HUES48 (cell line): ENCODE measurements at regions not wholly inside any gene's neighbourhood (a gene's known extent, or its start where the extent isn't known, plus 50 kb on each side); places are given as distances from the start of the nearest gene placed in this dataset.
"Not testable (repeated sequence)": the region's sequence is repeated elsewhere in the genome, so short reads cannot be mapped to it uniquely, and the experiment has no call there.

Source experiments
- H3K27ac ChIP-seq: one replicate; pipeline ENCODE4 v1.7.0; 2013; ENCODE audit warnings: low read depth, low read length, inconsistent platforms
- H3K27me3 ChIP-seq: 2 replicates; pipeline ENCODE4 v1.6.1; 2013; ENCODE audit warnings: mild to moderate bottlenecking, low read length; ENCODE audit not compliant: control insufficient read depth, insufficient read depth
- H3K36me3 ChIP-seq: 2 replicates; pipeline ENCODE4 v1.6.1; 2013; ENCODE audit warnings: low read length; ENCODE audit not compliant: control insufficient read depth, insufficient read depth
- H3K4me1 ChIP-seq: 2 replicates; pipeline ENCODE4 v1.6.1; 2013; ENCODE audit warnings: mild to moderate bottlenecking, low read length; ENCODE audit not compliant: control insufficient read depth, insufficient read depth
- H3K4me3 ChIP-seq: 2 replicates; pipeline ENCODE4 v1.5.1; 2013; ENCODE audit warnings: mild to moderate bottlenecking, low read depth, low read length
- H3K9ac ChIP-seq: 2 replicates; pipeline ENCODE4 v1.6.1; 2013; ENCODE audit warnings: mild to moderate bottlenecking, low read depth, low read length, moderate library complexity
- H3K9me3 ChIP-seq: 2 replicates; pipeline ENCODE4 v1.6.1; 2013; ENCODE audit warnings: low read length; ENCODE audit not compliant: control insufficient read depth, insufficient read depth

DNA sequence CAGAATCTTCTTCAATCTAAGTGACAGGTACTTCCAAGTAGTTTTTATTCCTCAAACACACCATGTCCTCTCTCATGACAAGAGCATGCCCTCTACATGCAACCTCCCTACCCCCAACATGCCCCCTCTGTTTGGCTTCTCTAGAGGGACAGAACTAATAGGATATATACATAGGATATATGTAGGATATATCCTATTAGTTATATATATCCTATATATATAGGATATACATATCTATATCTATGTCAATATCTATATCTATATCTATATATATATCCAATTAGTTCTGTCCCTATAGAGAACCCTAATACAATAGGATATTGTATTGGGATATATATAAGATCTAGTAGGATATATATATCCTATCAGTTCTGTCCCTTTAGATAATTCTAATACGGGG lies 701.9 kb upstream of the MIR17HG start:
- no peaks in the 10 kb centered on the region for H3K36me3 ChIP-seq
- no peaks in the 10 kb centered on the region for H3K4me1 ChIP-seq
- H3K27me3 ChIP-seq = no peaks in the 10 kb centered on the region
- peaks cover 6% of the 10 kb centered on the region for H3K9me3 ChIP-seq
- no peak overlapping the region for H3K4me3 ChIP-seq
- H3K27ac ChIP-seq = no peak overlapping the region
- no peak overlapping the region for H3K9ac ChIP-seq

DNA sequence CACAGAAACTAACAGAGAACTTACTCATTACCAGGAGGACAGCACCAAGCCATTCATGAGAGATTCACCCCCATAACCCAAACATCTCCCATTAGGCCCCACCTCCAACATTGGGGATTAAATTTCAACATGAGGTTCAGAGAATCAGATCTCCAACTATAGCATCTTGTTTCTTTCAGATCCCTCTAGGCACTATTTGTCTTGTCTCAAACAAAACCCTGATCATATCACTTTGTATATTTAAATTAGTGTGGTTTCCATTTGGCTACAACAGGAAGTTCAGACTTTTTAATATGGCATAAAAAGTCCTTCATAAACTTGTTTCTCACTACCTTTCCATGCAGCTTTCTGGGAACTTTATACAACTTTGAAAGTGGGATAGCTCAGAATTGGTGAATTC lies 699.0 kb upstream of the MIR17HG start:
- Histone ChIP-seq H3K9ac (no peak overlapping the region), H3K36me3 (no peaks in the 10 kb centered on the region), H3K9me3 (peaks cover 23% of the 10 kb centered on the region), H3K4me3 (no peak overlapping the region), H3K27me3 (no peaks in the 10 kb centered on the region), H3K27ac (no peak overlapping the region), H3K4me1 (no peaks in the 10 kb centered on the region)

DNA sequence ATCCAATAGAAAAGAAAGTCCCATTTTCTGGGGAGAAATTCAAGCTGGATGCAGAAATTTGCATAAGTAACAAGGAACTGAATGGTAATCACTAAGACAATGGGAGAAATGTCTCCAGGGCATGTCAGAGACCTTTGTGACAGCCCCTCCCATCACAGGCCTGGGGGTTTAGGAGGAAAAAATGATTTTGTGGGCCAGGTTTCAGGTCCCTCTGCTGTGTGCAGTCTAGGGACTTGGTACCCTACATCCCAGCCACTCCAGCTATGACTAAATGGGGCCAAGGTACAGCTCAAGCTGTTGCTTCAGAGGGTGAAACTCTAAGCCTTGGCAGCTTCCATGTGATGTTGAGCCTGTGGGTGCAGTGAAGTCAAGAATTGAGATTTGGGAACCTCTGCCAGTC lies 695.5 kb upstream of the MIR17HG start:
- no peaks in the 10 kb centered on the region for H3K27me3 ChIP-seq
- no peak overlapping the region for H3K27ac ChIP-seq
- no peak overlapping the region for H3K4me3 ChIP-seq
- H3K4me1 ChIP-seq = no peaks in the 10 kb centered on the region
- H3K9me3 ChIP-seq = peaks cover 18% of the 10 kb centered on the region
- H3K9ac ChIP-seq = no peak overlapping the region
- no peaks in the 10 kb centered on the region for H3K36me3 ChIP-seq

DNA sequence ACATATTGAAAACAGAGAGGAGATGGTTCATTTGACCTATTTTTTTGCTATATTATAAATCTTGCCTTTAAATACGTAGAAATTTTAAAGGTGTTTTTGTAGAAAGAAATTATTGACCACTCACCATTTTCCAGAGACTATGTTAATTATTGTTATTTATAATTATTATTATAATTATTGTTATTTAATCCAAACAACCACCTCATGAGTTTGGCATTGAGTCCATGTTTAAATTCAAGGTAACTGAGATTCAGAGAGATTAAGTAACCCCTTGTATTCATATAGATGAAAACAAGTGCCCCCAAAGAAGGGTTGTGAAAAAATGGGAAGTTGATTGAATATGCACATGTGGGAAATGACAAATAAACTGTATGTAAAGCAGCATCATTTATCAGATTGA lies 692.5 kb upstream of the MIR17HG start:
- Histone ChIP-seq H3K36me3 (no peaks in the 10 kb centered on the region), H3K4me1 (no peaks in the 10 kb centered on the region), H3K9me3 (peaks cover 18% of the 10 kb centered on the region), H3K27me3 (no peaks in the 10 kb centered on the region), H3K9ac (no peak overlapping the region), H3K27ac (no peak overlapping the region), H3K4me3 (no peak overlapping the region)

DNA sequence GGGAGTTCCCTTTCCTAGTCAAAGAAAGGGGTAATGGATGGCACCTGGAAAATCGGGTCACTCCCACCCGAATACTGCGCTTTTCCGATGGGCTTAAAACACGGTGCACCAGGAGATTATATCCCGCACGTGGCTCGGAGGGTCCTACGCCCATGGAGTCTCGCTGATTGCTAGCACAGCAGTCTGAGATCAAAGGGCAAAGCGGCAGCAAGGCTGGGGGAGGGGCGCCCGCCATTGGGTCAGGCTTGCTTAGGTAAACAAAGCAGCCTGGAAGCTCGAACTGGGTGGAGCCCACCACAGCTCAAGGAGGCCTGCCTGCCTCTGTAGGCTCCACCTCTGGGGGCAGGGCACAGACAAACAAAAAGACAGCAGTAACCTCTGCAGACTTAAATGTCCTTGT lies 683.3 kb upstream of the MIR17HG start:
- not testable (repeated sequence) for H3K27ac ChIP-seq, H3K4me1 ChIP-seq, H3K9ac ChIP-seq

DNA sequence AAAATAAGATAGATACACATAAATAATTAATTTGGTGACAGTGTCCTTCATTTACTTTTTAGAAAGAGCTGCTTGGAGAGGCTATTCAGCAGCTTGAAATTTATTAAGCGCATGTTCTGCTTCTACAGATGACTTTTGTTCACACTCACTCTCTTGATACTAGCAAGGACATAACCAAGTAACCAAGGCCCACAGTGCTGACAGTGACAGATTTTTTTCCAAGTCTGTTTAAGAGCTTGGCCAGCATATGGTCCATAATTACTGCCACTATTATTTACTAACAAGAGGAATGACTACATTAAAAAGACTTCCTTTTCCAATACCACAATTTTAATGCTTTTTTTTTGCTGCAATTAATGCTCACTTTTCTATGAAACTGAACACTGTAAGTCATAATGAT lies 673.7 kb upstream of the MIR17HG start:
- Histone ChIP-seq H3K9ac (no peak overlapping the region), H3K36me3 (no peaks in the 10 kb centered on the region), H3K9me3 (no peaks in the 10 kb centered on the region), H3K27ac (no peak overlapping the region), H3K4me1 (no peaks in the 10 kb centered on the region), H3K4me3 (no peak overlapping the region), H3K27me3 (no peaks in the 10 kb centered on the region)

More for the DNA sequence above, 683.3 kb upstream of the MIR17HG start:
- not testable (repeated sequence) for H3K27me3 ChIP-seq, H3K9me3 ChIP-seq, H3K4me3 ChIP-seq, H3K36me3 ChIP-seq

DNA sequence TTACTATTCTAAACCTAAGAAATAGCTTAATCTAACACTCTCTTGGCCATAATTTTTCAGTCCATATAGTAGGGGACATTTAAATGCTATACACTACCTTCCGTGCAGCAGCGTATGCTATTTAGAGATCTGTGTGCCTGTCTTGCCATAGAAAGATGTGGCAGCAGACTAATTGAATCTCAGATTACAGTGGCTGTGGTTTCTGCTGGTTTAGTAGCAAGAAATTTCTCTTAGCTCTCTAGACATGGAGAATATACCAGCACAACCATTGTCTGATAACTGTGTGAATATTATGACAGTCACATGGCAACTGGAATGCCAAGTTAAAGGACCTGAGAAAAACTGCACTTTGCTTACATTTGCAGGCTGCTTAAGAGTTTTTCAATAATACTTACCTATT lies 672.4 kb upstream of the MIR17HG start:
- Histone ChIP-seq H3K4me3 (no peak overlapping the region), H3K36me3 (no peaks in the 10 kb centered on the region), H3K9ac (no peak overlapping the region), H3K4me1 (no peaks in the 10 kb centered on the region), H3K27me3 (no peaks in the 10 kb centered on the region), H3K9me3 (no peaks in the 10 kb centered on the region), H3K27ac (no peak overlapping the region)

DNA sequence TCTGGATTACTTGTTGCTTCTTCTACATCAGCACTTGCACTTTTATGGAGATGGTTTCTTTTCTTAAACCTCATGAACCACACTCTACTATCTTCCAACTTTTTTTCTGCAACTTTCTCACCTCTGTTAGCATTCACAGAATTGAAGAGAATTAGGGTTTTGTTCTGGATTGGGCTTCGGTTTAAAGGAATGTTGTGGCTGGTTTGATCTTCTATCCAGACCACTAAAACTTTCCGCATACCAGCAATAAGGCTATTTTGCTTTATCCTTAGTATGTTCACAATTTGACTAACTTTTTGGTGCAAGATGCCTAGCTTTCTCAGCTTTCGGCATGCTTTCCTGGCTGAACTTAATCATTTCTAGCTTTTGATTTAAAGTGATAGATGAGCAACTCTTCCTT lies 666.7 kb upstream of the MIR17HG start:
- no peaks in the 10 kb centered on the region for H3K36me3 ChIP-seq
- no peak overlapping the region for H3K27ac ChIP-seq
- H3K9ac ChIP-seq = no peak overlapping the region
- H3K4me3 ChIP-seq = no peak overlapping the region
- no peaks in the 10 kb centered on the region for H3K9me3 ChIP-seq
- peaks cover 2% of the 10 kb centered on the region; the same call in 1 of the 2 replicates for H3K4me1 ChIP-seq
- no peaks in the 10 kb centered on the region for H3K27me3 ChIP-seq

DNA sequence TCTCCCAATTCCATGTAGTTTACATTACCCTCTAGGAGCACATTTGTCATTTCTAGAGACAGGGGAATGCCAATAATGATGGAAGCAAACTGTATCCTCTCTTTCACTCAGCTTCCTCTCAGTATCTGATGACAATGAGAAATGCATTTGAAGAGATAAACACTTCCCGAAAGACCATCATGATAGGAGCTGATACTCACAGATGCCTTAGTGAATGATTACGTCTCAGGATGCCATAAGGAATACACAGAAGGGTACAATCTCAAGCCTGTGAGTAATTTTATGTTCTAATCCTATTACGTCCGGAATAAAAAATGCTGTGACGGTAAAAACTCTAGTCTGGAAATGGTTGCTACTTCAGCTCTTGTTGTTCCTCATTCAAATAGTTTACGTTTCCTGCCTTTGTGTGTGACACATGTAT lies 663.8 kb upstream of the MIR17HG start:
- no peak overlapping the region for H3K27ac ChIP-seq
- H3K27me3 ChIP-seq = no peaks in the 10 kb centered on the region
- H3K36me3 ChIP-seq = no peaks in the 10 kb centered on the region
- H3K4me3 ChIP-seq = no peak overlapping the region
- H3K4me1 ChIP-seq = peaks cover 2% of the 10 kb centered on the region; the same call in 1 of the 2 replicates
- no peaks in the 10 kb centered on the region for H3K9me3 ChIP-seq
- H3K9ac ChIP-seq = no peak overlapping the region

DNA sequence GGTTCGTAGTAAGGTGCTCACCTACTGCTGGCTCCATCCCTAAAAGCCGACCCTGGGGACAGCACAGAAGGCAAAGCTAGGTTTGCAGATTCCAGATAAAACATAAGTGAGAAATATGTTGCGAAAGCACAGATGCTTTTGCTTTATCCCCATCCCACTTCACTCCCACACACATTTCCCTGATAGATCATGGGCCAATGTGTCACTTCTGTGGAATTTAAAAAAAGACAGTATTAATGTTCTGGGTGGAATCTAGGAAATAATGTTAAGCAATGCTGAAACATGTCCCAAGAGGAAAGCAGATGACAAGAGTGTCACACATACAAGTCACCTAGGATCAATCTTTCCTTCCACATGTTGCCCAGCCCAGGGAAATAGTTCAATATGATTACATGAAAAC lies 661.0 kb upstream of the MIR17HG start:
- H3K4me3 ChIP-seq = no peak overlapping the region
- no peaks in the 10 kb centered on the region for H3K27me3 ChIP-seq
- H3K36me3 ChIP-seq = no peaks in the 10 kb centered on the region
- H3K9me3 ChIP-seq = no peaks in the 10 kb centered on the region
- no peak overlapping the region for H3K27ac ChIP-seq
- peaks cover 2% of the 10 kb centered on the region; the same call in 1 of the 2 replicates for H3K4me1 ChIP-seq
- H3K9ac ChIP-seq = no peak overlapping the region

DNA sequence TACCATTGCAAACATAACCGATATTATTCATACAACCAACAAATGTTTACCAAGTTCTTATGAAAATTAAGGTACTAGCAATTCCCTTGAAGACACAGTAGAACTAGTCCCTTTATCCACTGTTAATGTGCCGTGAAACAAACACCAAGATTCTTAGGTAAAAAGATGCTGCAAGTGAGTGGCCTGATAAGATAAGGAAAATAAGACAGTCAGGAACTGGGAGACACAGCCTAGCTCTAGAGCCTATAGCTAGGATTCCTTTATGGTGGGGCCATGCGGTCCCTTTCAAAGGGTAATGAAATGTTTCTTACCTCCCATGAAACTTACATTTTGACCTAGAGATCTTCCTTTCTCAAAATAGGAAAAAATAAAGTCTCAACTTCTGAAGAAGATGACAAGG lies 658.4 kb upstream of the MIR17HG start:
- no peaks in the 10 kb centered on the region for H3K4me1 ChIP-seq
- H3K9me3 ChIP-seq = no peaks in the 10 kb centered on the region
- H3K27me3 ChIP-seq = no peaks in the 10 kb centered on the region
- no peak overlapping the region for H3K9ac ChIP-seq
- no peak overlapping the region for H3K4me3 ChIP-seq
- H3K36me3 ChIP-seq = no peaks in the 10 kb centered on the region
- H3K27ac ChIP-seq = no peak overlapping the region

DNA sequence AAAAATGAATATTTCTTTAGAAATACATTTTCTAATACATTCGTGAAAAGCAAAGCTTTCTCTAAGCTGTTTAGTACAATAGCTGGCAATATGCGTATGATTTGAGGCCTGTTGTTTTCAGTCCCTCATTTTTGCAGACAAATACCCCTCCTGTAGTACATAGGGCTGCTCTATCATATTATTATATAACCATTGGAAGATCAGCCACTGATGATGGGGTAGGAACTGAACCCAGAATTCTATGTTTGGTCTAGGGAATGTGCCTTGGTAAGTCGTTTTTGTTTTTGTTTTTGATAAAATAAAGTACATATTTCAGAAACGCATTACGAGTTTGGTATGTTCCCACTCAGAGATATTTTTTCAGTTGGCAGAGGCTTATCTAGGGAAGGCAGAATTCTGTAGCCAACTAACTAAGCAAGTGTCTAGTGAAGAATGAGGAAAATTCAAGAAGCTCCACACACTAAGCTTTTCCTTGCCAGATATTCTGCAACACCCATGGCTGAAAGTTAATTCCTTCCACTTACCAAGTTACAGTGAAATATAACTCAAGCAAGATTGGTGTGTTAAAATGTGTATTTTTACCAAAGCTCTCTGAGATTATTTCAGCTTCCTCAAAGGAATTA lies 656.9 kb upstream of the MIR17HG start:
- Histone ChIP-seq H3K27me3 (no peaks in the 10 kb centered on the region), H3K4me1 (no peaks in the 10 kb centered on the region), H3K36me3 (no peaks in the 10 kb centered on the region), H3K9me3 (no peaks in the 10 kb centered on the region), H3K27ac (no peak overlapping the region), H3K9ac (no peak overlapping the region), H3K4me3 (no peak overlapping the region)
